ENCODE measurements at regions not wholly inside any gene's neighbourhood (a gene's known extent, or its start where the extent isn't known, plus 50 kb on each side); places are given as distances from the start of the nearest gene placed in this dataset.

DNA sequence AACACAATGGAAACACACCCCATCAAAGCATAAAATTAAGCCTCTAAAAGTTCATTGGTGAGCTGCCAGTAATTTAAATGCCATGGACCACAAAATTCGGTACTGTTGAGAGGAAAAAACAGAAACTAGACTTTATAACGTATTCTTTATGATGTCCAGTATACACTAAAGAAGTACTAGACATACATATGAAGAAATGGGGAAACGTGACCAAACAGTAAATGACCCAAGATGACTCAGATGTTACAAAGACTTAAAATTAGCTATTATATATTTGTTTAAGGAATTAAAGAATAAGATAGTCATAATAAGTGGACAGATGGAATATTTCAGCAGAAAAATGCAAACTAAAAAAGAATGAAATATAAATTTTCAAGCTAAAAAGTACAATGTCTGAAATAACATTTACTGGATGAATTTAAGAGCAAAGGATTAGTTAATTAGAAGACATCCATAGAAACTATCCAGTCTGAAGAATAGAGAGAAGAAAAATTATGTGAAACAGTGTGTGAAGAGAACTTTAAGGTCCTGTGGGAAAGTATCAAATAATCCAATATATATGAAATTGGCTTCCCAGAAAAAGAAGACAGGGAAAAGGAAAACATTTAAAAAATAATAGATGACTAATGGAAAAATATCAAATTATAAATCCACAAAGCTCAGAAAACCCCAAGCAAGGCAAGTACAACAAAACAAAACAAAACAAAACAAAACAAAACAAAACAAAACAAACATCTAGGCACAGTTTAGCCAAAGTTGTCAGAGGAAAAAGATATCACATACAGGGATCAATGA lies 69.4 kb downstream of the SAMD9 start:
- Histone ChIP-seq H3K27me3 (replicated peaks in 2 of 5; ENCODE audit: control insufficient read depth in 4 of 5, insufficient read depth in 5 of 5, low read length in 4 of 5) (peaks cover 0 to 2% (median 0%) of the 10 kb centered on the region in 5 experiments), H3K9me3 (ENCODE audit: control extremely low read depth in 1 of 5, control insufficient read depth in 4 of 5, insufficient read depth in 2 of 5, low read depth in 1 of 5, low read length in 4 of 5) (no peaks in the 10 kb centered on the region), H3K4me1 (ENCODE audit: control extremely low read depth in 1 of 4, control insufficient read depth in 4 of 4, insufficient read depth in 4 of 4, low read length in 3 of 4) (peaks cover 5 to 11% (median 9%) of the 10 kb centered on the region in 4 experiments), H3K4me3 (ENCODE audit: control insufficient read depth in 1 of 7, extremely low read depth in 1 of 7, insufficient read depth in 4 of 7, low read depth in 2 of 7, low read length in 6 of 7) (no peak overlapping the region), H3K27ac (ENCODE audit: insufficient read depth in 1 of 2, low read depth in 1 of 2, low read length in 2 of 2, poor library complexity in 1 of 2, severe bottlenecking in 2 of 2) (no peak overlapping the region), H3K36me3 (ENCODE audit: control insufficient read depth in 4 of 4, insufficient read depth in 4 of 4, low read length in 3 of 4) (no peaks in the 10 kb centered on the region)
- POLR2A ChIA-PET, result no interaction called here
- WGBS (ENCODE audit: insufficient coverage), result no CpG with 5 or more reads among the region's 3 CpGs
- CTCF ChIA-PET, result interaction anchor here (1.4 kb wide), 1 partner anchor 12 kb away, joined by 4 read pairs; no protein-coding TSS in a partner anchor
- no peak for DNase-seq

GRCh38 chr7:93047514-93048099 lies 70.2 kb downstream of the SAMD9 start:
- Histone ChIP-seq H3K4me3 (ENCODE audit: control insufficient read depth in 1 of 7, extremely low read depth in 1 of 7, insufficient read depth in 4 of 7, low read depth in 2 of 7, low read length in 6 of 7) (no peak overlapping the region), H3K27me3 (replicated peaks in 2 of 5; ENCODE audit: control insufficient read depth in 4 of 5, insufficient read depth in 5 of 5, low read length in 4 of 5) (peaks cover 0 to 2% (median 0%) of the 10 kb centered on the region in 5 experiments), H3K4me1 (ENCODE audit: control extremely low read depth in 1 of 4, control insufficient read depth in 4 of 4, insufficient read depth in 4 of 4, low read length in 3 of 4) (peaks cover 2 to 4% (median 4%) of the 10 kb centered on the region in 4 experiments), H3K27ac (ENCODE audit: insufficient read depth in 1 of 2, low read depth in 1 of 2, low read length in 2 of 2, poor library complexity in 1 of 2, severe bottlenecking in 2 of 2) (no peak overlapping the region), H3K9me3 (ENCODE audit: control extremely low read depth in 1 of 5, control insufficient read depth in 4 of 5, insufficient read depth in 2 of 5, low read depth in 1 of 5, low read length in 4 of 5) (no peaks in the 10 kb centered on the region), H3K36me3 (ENCODE audit: control insufficient read depth in 4 of 4, insufficient read depth in 4 of 4, low read length in 3 of 4) (no peaks in the 10 kb centered on the region)
- DNase-seq, result no peak
- WGBS (ENCODE audit: insufficient coverage), result 60% methylated on average over 1 of the region's 1 CpG
- POLR2A ChIA-PET, result no interaction called here
- CTCF ChIA-PET, result interaction anchor here (1.4 kb wide), 1 partner anchor 11 kb away, joined by 4 read pairs; no protein-coding TSS in a partner anchor

DNA sequence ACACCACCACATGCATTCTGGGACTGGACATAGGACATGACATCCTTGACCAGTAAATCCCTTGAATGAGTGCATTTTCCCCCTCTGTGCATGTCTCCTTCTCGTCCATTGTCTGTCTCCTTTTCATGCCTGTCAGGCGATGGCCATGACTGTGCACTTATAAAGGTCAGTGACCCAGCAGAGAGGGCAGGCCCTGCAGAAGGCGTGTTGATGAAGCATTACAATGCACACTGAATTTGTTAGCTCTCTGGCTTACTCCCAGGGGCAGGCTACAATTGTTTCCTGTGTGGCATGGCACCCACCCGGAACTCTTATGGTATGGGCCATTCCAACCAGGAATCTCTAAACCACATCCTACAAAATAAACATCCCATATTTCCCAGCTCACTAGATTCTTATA lies 71.1 kb downstream of the SAMD9 start:
- Histone ChIP-seq H3K4me3 (ENCODE audit: control insufficient read depth in 1 of 7, extremely low read depth in 1 of 7, insufficient read depth in 4 of 7, low read depth in 2 of 7, low read length in 6 of 7) (no peak overlapping the region), H3K4me1 (ENCODE audit: control extremely low read depth in 1 of 4, control insufficient read depth in 4 of 4, insufficient read depth in 4 of 4, low read length in 3 of 4) (peaks cover 0 to 3% (median 1%) of the 10 kb centered on the region in 4 experiments), H3K9me3 (ENCODE audit: control extremely low read depth in 1 of 5, control insufficient read depth in 4 of 5, insufficient read depth in 2 of 5, low read depth in 1 of 5, low read length in 4 of 5) (no peaks in the 10 kb centered on the region), H3K27ac (ENCODE audit: insufficient read depth in 1 of 2, low read depth in 1 of 2, low read length in 2 of 2, poor library complexity in 1 of 2, severe bottlenecking in 2 of 2) (no peak overlapping the region), H3K27me3 (replicated peaks in 2 of 5; ENCODE audit: control insufficient read depth in 4 of 5, insufficient read depth in 5 of 5, low read length in 4 of 5) (peaks cover 0 to 2% (median 0%) of the 10 kb centered on the region in 5 experiments), H3K36me3 (ENCODE audit: control insufficient read depth in 4 of 4, insufficient read depth in 4 of 4, low read length in 3 of 4) (no peaks in the 10 kb centered on the region)
- 89% methylated on average over 4 of the region's 4 CpGs for WGBS (ENCODE audit: insufficient coverage)
- POLR2A ChIA-PET, result no interaction called here
- CTCF ChIA-PET, result interaction anchor here (0.6 to 0.7 kb wide), 2 partner anchors 8 to 433 kb away, joined by 3 read pairs; no protein-coding TSS in a partner anchor
- DNase-seq, result no peak

GRCh38 chr7:93044147-93044810 lies 73.5 kb downstream of the SAMD9 start:
- Histone ChIP-seq H3K4me3 (ENCODE audit: control insufficient read depth in 1 of 7, extremely low read depth in 1 of 7, insufficient read depth in 4 of 7, low read depth in 2 of 7, low read length in 6 of 7) (no peak overlapping the region), H3K36me3 (ENCODE audit: control insufficient read depth in 4 of 4, insufficient read depth in 4 of 4, low read length in 3 of 4) (no peaks in the 10 kb centered on the region), H3K4me1 (ENCODE audit: control extremely low read depth in 1 of 4, control insufficient read depth in 4 of 4, insufficient read depth in 4 of 4, low read length in 3 of 4) (peaks cover 0 to 3% (median 1%) of the 10 kb centered on the region in 4 experiments), H3K27ac (ENCODE audit: insufficient read depth in 1 of 2, low read depth in 1 of 2, low read length in 2 of 2, poor library complexity in 1 of 2, severe bottlenecking in 2 of 2) (no peak overlapping the region), H3K27me3 (replicated peaks in 2 of 5; ENCODE audit: control insufficient read depth in 4 of 5, insufficient read depth in 5 of 5, low read length in 4 of 5) (peaks cover 0 to 2% (median 0%) of the 10 kb centered on the region in 5 experiments), H3K9me3 (ENCODE audit: control extremely low read depth in 1 of 5, control insufficient read depth in 4 of 5, insufficient read depth in 2 of 5, low read depth in 1 of 5, low read length in 4 of 5) (peaks cover 0 to 3% (median 0%) of the 10 kb centered on the region in 5 experiments)
- ChIA-PET CTCF (interaction anchor here (0.6 kb wide), 1 partner anchor 12 kb away, joined by 4 read pairs; no protein-coding TSS in a partner anchor), POLR2A (interaction anchor here (0.5 kb wide), 1 partner anchor 323 kb away, joined by 4 read pairs; no protein-coding TSS in a partner anchor)
- WGBS (ENCODE audit: insufficient coverage), result 100% methylated on average over 2 of the region's 6 CpGs
- no peak for DNase-seq

- H3K4me3 ChIP-seq (ENCODE audit: control insufficient read depth in 1 of 7, extremely low read depth in 1 of 7, insufficient read depth in 4 of 7, low read depth in 2 of 7, low read length in 6 of 7), result peak overlapping the region in 4 of 7 experiments; percentile 29 to 56 (median 40)
- peaks cover 0 to 2% (median 0%) of the 10 kb centered on the region in 5 experiments for H3K27me3 ChIP-seq (replicated peaks in 2 of 5; ENCODE audit: control insufficient read depth in 4 of 5, insufficient read depth in 5 of 5, low read length in 4 of 5)
- H3K4me1 ChIP-seq (ENCODE audit: control extremely low read depth in 1 of 4, control insufficient read depth in 4 of 4, insufficient read depth in 4 of 4, low read length in 3 of 4), result peaks cover 0 to 3% (median 1%) of the 10 kb centered on the region in 4 experiments
- ChIA-PET CTCF (interaction anchor here (0.7 to 1.5 kb wide), 2 partner anchors 11 to 422 kb away, joined by 3 read pairs; no protein-coding TSS in a partner anchor), POLR2A (interaction anchor here (0.5 kb wide), 1 partner anchor 322 kb away, joined by 4 read pairs; no protein-coding TSS in a partner anchor)
- DNase-seq, result peak in 2 of 3 donors; percentile 31
- H3K27ac ChIP-seq (ENCODE audit: insufficient read depth in 1 of 2, low read depth in 1 of 2, low read length in 2 of 2, poor library complexity in 1 of 2, severe bottlenecking in 2 of 2), result no peak overlapping the region
- WGBS (ENCODE audit: insufficient coverage), result 56% methylated on average over 24 of the region's 28 CpGs
- H3K9me3 ChIP-seq (ENCODE audit: control extremely low read depth in 1 of 5, control insufficient read depth in 4 of 5, insufficient read depth in 2 of 5, low read depth in 1 of 5, low read length in 4 of 5), result peaks cover 0 to 3% (median 0%) of the 10 kb centered on the region in 5 experiments
- H3K36me3 ChIP-seq (ENCODE audit: control insufficient read depth in 4 of 4, insufficient read depth in 4 of 4, low read length in 3 of 4), result no peaks in the 10 kb centered on the region
Measured at GRCh38 chr7:93043385-93043985, 74.3 kb downstream of the SAMD9 start.

GRCh38 chr7:93040355-93040754 lies 77.4 kb downstream of the SAMD9 start:
- 100% methylated on average over 9 of the region's 10 CpGs for WGBS (ENCODE audit: insufficient coverage)
- Histone ChIP-seq H3K27ac (ENCODE audit: insufficient read depth in 1 of 2, low read depth in 1 of 2, low read length in 2 of 2, poor library complexity in 1 of 2, severe bottlenecking in 2 of 2) (no peak overlapping the region), H3K4me1 (ENCODE audit: control extremely low read depth in 1 of 4, control insufficient read depth in 4 of 4, insufficient read depth in 4 of 4, low read length in 3 of 4) (peaks cover 0 to 3% (median 1%) of the 10 kb centered on the region in 4 experiments), H3K27me3 (replicated peaks in 2 of 5; ENCODE audit: control insufficient read depth in 4 of 5, insufficient read depth in 5 of 5, low read length in 4 of 5) (peaks cover 0 to 2% (median 0%) of the 10 kb centered on the region in 5 experiments), H3K9me3 (ENCODE audit: control extremely low read depth in 1 of 5, control insufficient read depth in 4 of 5, insufficient read depth in 2 of 5, low read depth in 1 of 5, low read length in 4 of 5) (peaks cover 0 to 3% (median 0%) of the 10 kb centered on the region in 5 experiments), H3K36me3 (ENCODE audit: control insufficient read depth in 4 of 4, insufficient read depth in 4 of 4, low read length in 3 of 4) (no peaks in the 10 kb centered on the region), H3K4me3 (ENCODE audit: control insufficient read depth in 1 of 7, extremely low read depth in 1 of 7, insufficient read depth in 4 of 7, low read depth in 2 of 7, low read length in 6 of 7) (no peak overlapping the region)
- DNase-seq, result no peak
- ChIA-PET POLR2A (no interaction called here), CTCF (interaction anchor here (1.0 kb wide), 1 partner anchor 419 kb away, joined by 3 read pairs; no protein-coding TSS in a partner anchor)
